Hepatocyte (in vitro differentiated cells): ENCODE measurements at regions not wholly inside any gene's neighbourhood (a gene's known extent, or its start where the extent isn't known, plus 50 kb on each side); places are given as distances from the start of the nearest gene placed in this dataset.

ENCODE experiments used
- DNase-seq: peaks from one replicate; pipeline ENCODE4 v3.0.0-alpha.2; 2016; ENCODE audit warnings: low spot score
- H2AFZ ChIP-seq: fragments of 200-600 bp; sonication (generic); 2 replicates; pipeline ENCODE4 v1.6.0; 2016; ENCODE audit warnings: antibody characterized with exemption, mild to moderate bottlenecking
- H3K27ac ChIP-seq: fragments of 200-600 bp; sonication (generic); 2 replicates; pipeline ENCODE4 v1.5.1; 2016; ENCODE audit warnings: mild to moderate bottlenecking
- H3K27me3 ChIP-seq: fragments of 200-600 bp; sonication (generic); 2 replicates; pipeline ENCODE4 v1.6.1; 2016
- H3K36me3 ChIP-seq: fragments of 200-600 bp; sonication (generic); replicated peaks from 2 replicates; pipeline ENCODE4 v1.5.1; 2016; ENCODE audit warnings: low read depth; ENCODE audit not compliant: insufficient read depth
- H3K4me1 ChIP-seq: fragments of 200-600 bp; sonication (generic); 2 replicates; pipeline ENCODE4 v1.5.1; 2016; ENCODE audit warnings: mild to moderate bottlenecking, moderate library complexity; ENCODE audit not compliant: insufficient read depth
- H3K4me2 ChIP-seq: fragments of 200-600 bp; sonication (generic); 2 replicates; pipeline ENCODE4 v1.6.0; 2016
- H3K4me3 ChIP-seq: fragments of 200-600 bp; sonication (generic); 2 replicates; pipeline ENCODE4 v1.5.1; 2016; ENCODE audit warnings: mild to moderate bottlenecking
- H3K79me2 ChIP-seq: fragments of 200-600 bp; sonication (generic); 2 replicates; pipeline ENCODE4 v1.6.0; 2017; ENCODE audit warnings: mild to moderate bottlenecking
- H3K9me2 ChIP-seq: fragments of 200-600 bp; sonication (generic); replicated peaks from 2 replicates; pipeline ENCODE4 v1.6.0; 2017; ENCODE audit warnings: mild to moderate bottlenecking; ENCODE audit not compliant: insufficient read depth
- H3K9me3 ChIP-seq: fragments of 200-600 bp; sonication (generic); 2 replicates; pipeline ENCODE4 v1.5.1; 2016; ENCODE audit warnings: low read depth, mild to moderate bottlenecking
- H4K20me1 ChIP-seq: fragments of 200-600 bp; sonication (generic); 2 replicates; pipeline ENCODE4 v1.6.0; 2016; ENCODE audit warnings: mild to moderate bottlenecking; ENCODE audit not compliant: insufficient read depth, poor library complexity, severe bottlenecking
- EZH2 ChIP-seq: fragments of 200-600 bp; sonication (generic); IDR thresholded peaks from 2 replicates; pipeline ENCODE4 v1.6.1; 2016; ENCODE audit warnings: antibody characterized with exemption, mild to moderate bottlenecking, borderline replicate concordance
- EZH2phosphoT487 ChIP-seq: fragments of 200-600 bp; sonication (generic); IDR thresholded peaks from one replicate; pipeline ENCODE4 v1.6.1; 2018; ENCODE audit warnings: antibody characterized with exemption, mild to moderate bottlenecking, low read depth, moderate library complexity; ENCODE audit not compliant: unreplicated experiment, severe bottlenecking
- WGBS: methylation state at CpG from one replicate; pipeline ENCODE4 v1.1.6; 2016; ENCODE audit warnings: low lambda C conversion rate; ENCODE audit errors: missing lambda C conversion rate; 5-methylcytosine and 5-hydroxymethylcytosine counted together
- TF ChIP-seq, protein P1 (sequence below): fragments of 200-600 bp; sonication (generic); IDR thresholded peaks from 2 replicates; pipeline ENCODE4 v1.5.1; 2016; ENCODE audit warnings: antibody characterized with exemption, mild to moderate bottlenecking; ENCODE audit not compliant: poor library complexity

DNA sequence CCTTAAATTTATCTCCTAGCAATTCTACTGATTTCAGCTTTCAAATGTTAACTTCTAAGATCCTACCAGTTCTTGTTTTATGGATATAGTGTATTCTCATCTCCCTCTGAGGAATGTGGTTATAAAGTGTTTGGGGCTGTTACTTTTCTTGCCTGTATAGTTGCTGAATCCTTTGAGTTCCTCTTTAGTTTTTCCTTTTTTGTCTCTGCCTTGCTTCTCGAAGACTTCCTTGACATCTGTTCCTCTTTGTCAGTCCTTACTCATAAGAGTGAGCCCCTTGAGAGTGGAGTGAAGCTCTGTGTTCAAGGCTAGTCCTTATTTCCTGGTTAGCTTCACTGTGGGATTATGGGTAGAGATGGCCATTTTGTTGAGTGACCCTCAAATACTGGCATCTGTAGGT, 84.6 kb downstream of the ELOVL4 start:
- WGBS = 97% methylated on average over 1 of the region's 1 CpG
- Histone ChIP-seq H3K4me2 (no peak overlapping the region), H3K79me2 (no peaks in the 10 kb centered on the region), H3K4me3 (no peak overlapping the region), H3K27ac (no peak overlapping the region), H3K27me3 (no peaks in the 10 kb centered on the region), H3K9me2 (no peaks in the 10 kb centered on the region), H2AFZ (no peak overlapping the region), H3K36me3 (no peaks in the 10 kb centered on the region), H4K20me1 (no peaks in the 10 kb centered on the region), H3K4me1 (no peaks in the 10 kb centered on the region), H3K9me3 (no peaks in the 10 kb centered on the region)
- no peak for DNase-seq
- no peak for TF ChIP-seq EZH2
- TF ChIP-seq EZH2phosphoT487 = no peak
- TF ChIP-seq, protein P1, sequence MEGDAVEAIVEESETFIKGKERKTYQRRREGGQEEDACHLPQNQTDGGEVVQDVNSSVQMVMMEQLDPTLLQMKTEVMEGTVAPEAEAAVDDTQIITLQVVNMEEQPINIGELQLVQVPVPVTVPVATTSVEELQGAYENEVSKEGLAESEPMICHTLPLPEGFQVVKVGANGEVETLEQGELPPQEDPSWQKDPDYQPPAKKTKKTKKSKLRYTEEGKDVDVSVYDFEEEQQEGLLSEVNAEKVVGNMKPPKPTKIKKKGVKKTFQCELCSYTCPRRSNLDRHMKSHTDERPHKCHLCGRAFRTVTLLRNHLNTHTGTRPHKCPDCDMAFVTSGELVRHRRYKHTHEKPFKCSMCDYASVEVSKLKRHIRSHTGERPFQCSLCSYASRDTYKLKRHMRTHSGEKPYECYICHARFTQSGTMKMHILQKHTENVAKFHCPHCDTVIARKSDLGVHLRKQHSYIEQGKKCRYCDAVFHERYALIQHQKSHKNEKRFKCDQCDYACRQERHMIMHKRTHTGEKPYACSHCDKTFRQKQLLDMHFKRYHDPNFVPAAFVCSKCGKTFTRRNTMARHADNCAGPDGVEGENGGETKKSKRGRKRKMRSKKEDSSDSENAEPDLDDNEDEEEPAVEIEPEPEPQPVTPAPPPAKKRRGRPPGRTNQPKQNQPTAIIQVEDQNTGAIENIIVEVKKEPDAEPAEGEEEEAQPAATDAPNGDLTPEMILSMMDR = no peak

DNA sequence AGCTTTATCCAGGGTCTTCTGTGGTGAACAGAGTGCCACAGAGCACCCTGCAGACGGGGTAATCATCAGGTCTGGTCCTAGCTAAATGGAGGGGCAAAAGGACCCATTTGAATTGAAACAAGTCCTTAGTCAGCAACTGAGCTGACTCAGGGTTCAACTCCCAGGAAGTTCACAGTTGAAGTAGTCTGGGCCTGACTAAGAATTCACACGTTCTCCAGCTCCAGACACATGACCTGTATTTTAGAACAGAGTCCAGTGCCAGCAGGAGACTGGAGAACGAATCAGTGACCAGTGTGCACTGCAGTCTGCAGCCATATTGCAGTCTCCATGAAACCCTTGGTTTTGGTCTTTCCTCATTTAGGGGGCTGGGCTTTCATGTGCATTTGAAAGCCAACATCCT, 85.2 kb downstream of the ELOVL4 start:
- no peaks in the 10 kb centered on the region for H3K9me2 ChIP-seq
- H3K27me3 ChIP-seq = no peaks in the 10 kb centered on the region
- no peak overlapping the region for H3K4me3 ChIP-seq
- no peaks in the 10 kb centered on the region for H3K4me1 ChIP-seq
- no peak overlapping the region for H2AFZ ChIP-seq
- H3K27ac ChIP-seq = no peak overlapping the region
- 83% methylated on average over 3 of the region's 3 CpGs for WGBS
- no peaks in the 10 kb centered on the region for H3K79me2 ChIP-seq
- DNase-seq = no peak
- no peak overlapping the region for H3K4me2 ChIP-seq
- no peaks in the 10 kb centered on the region for H3K36me3 ChIP-seq
- no peaks in the 10 kb centered on the region for H3K9me3 ChIP-seq
- TF ChIP-seq EZH2phosphoT487 (no peak), EZH2 (no peak)
- TF ChIP-seq, protein P1 = no peak
- H4K20me1 ChIP-seq = no peaks in the 10 kb centered on the region

DNA sequence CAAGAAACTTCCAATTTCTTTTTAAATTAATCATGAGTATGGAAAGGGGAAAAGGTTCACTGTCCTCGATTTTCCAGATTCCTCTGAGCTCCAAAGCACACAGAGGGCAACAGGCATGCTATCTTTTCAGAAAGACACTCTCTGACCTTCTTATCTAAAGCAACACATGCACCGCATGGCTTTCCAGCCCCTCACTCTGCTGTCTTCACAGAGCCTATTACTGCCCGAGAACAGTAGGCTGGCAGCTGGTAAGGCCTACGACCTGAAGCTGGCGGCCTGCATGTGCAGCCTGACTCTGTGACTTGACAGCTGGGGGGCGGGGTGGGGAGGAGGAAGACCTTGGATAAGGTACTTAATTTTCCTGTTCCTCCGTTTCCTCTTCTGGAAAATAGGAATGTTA, 86.3 kb downstream of the ELOVL4 start:
- Histone ChIP-seq H3K9me3 (no peaks in the 10 kb centered on the region), H3K27ac (no peak overlapping the region), H3K79me2 (no peaks in the 10 kb centered on the region), H3K36me3 (no peaks in the 10 kb centered on the region), H2AFZ (no peak overlapping the region), H3K4me2 (no peak overlapping the region), H3K27me3 (no peaks in the 10 kb centered on the region), H3K4me1 (no peaks in the 10 kb centered on the region), H3K4me3 (no peak overlapping the region), H3K9me2 (no peaks in the 10 kb centered on the region), H4K20me1 (no peaks in the 10 kb centered on the region)
- WGBS = 62% methylated on average over 7 of the region's 7 CpGs
- no peak for DNase-seq
- TF ChIP-seq, protein P1 = no peak
- TF ChIP-seq EZH2 (no peak), EZH2phosphoT487 (no peak)

DNA sequence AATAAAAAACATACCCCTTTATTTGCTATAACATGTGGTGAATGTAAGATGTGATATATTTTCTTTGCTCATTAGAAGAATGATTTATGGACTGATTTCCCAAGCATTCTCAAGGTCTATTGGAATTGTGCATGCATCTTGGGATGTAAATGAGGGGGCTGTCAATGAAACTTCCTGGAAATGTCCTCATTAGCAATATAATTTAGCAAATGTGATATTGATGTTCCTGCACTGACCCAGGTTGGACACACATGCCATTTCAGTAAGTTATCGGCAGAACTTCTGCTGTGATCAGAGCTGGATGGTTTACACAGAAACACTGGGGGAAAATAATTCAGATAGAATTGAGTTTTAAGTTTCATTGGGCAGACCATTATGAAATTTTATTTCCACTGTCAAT, 99.9 kb downstream of the ELOVL4 start:
- Histone ChIP-seq H3K79me2 (no peaks in the 10 kb centered on the region), H2AFZ (no peak overlapping the region), H4K20me1 (no peaks in the 10 kb centered on the region), H3K4me2 (no peak overlapping the region), H3K4me3 (no peak overlapping the region), H3K9me3 (no peaks in the 10 kb centered on the region), H3K9me2 (no peaks in the 10 kb centered on the region), H3K4me1 (no peaks in the 10 kb centered on the region), H3K36me3 (no peaks in the 10 kb centered on the region), H3K27ac (no peak overlapping the region), H3K27me3 (no peaks in the 10 kb centered on the region)
- DNase-seq = no peak
- 88% methylated on average over 1 of the region's 1 CpG for WGBS
- TF ChIP-seq, protein P1 = no peak
- no peak for TF ChIP-seq EZH2
